HepG2 (cell line): ENCODE measurements at regions not wholly inside any gene's neighbourhood (a gene's known extent, or its start where the extent isn't known, plus 50 kb on each side); places are given as distances from the start of the nearest gene placed in this dataset.

Experiments
- ATAC-seq: fragments of 200-7000 bp; cut with Tn5 transposase; 3 replicates; pipeline ENCODE4 v1.9.1; 2020; ENCODE audit warnings: mild to moderate bottlenecking, moderate library complexity
- BruUV-seq: library from RNA; stranded (reverse); fragments of 400-500 nt; replicated peaks from 2 replicates; lab custom pipeline; 2021; lab: Mats Ljungman, UMichigan
- CTCF ChIA-PET: fragments of 300-600 bp; formaldehyde crosslinking; extraction: SDS; loops from one replicate; lab custom pipeline; 2021; ENCODE audit warnings: low total read pairs, inconsistent platforms, low intra/inter-chr PET ratio; lab: Yijun Ruan, JAX
- POLR2A ChIA-PET: fragments of 350-600 bp; sonication (Branson Sonifier 250); formaldehyde crosslinking; loops from one replicate; lab custom pipeline; 2020; ENCODE audit warnings: antibody characterized with exemption, inconsistent platforms; lab: Yijun Ruan, JAX
- DNase-seq: peaks from one replicate; pipeline ENCODE4 v3.0.0-alpha.2; 2015; ENCODE audit warnings: low spot score
- FAIRE-seq: peaks from 3 replicates; lab custom pipeline; 2011; peaks lifted over from hg19 to GRCh38; lab: Jason Lieb, UNC
- H2AFZ ChIP-seq: one replicate; pipeline ENCODE4 v1.6.1; 2011; ENCODE audit warnings: low read length, inconsistent platforms
- H3K27ac ChIP-seq: fragments of 300-600 bp; 3 replicates; pipeline ENCODE4 v1.8.0; 2011; ENCODE audit warnings: mixed run types, mild to moderate bottlenecking, mixed read lengths, low read length, inconsistent platforms; ENCODE audit not compliant: insufficient read depth; ENCODE audit errors: extremely low read length
- H3K27me3 ChIP-seq, 2 experiments: fragments of 200-600 bp in 1 of 2; 2 replicates in 1 of 2; 3 replicates in 1 of 2; pipeline versions ENCODE4 v1.6.0 to v1.8.0; 2011; ENCODE audit warnings: low read length in 2 of 2, mild to moderate bottlenecking in 2 of 2, moderate library complexity in 2 of 2, inconsistent platforms in 1 of 2; ENCODE audit not compliant: insufficient read depth in 2 of 2, control insufficient read depth in 1 of 2
- H3K36me3 ChIP-seq, 2 experiments: fragments of 200-600 bp in 1 of 2; replicated peaks in 1 of 2; 2 replicates in 1 of 2; 3 replicates in 1 of 2; pipeline versions ENCODE4 v1.5.1 to v1.8.0; 2011; ENCODE audit warnings: low read length in 2 of 2, inconsistent platforms in 1 of 2; ENCODE audit not compliant: insufficient read depth in 2 of 2, control insufficient read depth in 1 of 2
- H3K4me1 ChIP-seq: 2 replicates; pipeline ENCODE4 v1.5.1; 2012; ENCODE audit warnings: low read length, inconsistent platforms; ENCODE audit not compliant: insufficient read depth
- H3K4me2 ChIP-seq: 2 replicates; pipeline ENCODE4 v1.6.0; 2011; ENCODE audit warnings: low read depth, low read length, inconsistent platforms
- H3K4me3 ChIP-seq, 3 experiments: fragments of 200-600 bp in 1 of 3; sonication (generic), shearing (Covaris generic) in 1 of 3; replicated peaks in 1 of 3; 2 replicates each; pipeline ENCODE4 v1.5.1; 2011 to 2016; ENCODE audit warnings: low read length in 3 of 3, inconsistent platforms in 2 of 3, low read depth in 2 of 3, mild to moderate bottlenecking in 2 of 3, control low read depth in 1 of 3, mixed read lengths in 1 of 3; ENCODE audit not compliant: insufficient read depth in 1 of 3
- H3K79me2 ChIP-seq: one replicate; pipeline ENCODE4 v1.6.1; 2011; ENCODE audit warnings: low read length, inconsistent platforms; ENCODE audit not compliant: insufficient read depth
- H3K9ac ChIP-seq: 2 replicates; pipeline ENCODE4 v1.6.0; 2011; ENCODE audit warnings: mild to moderate bottlenecking, low read depth, low read length, inconsistent platforms; ENCODE audit not compliant: insufficient read depth
- H3K9me3 ChIP-seq: 2 replicates; pipeline ENCODE4 v1.5.1; 2012; ENCODE audit warnings: mild to moderate bottlenecking, low read length
- H4K20me1 ChIP-seq: 2 replicates; pipeline ENCODE4 v1.6.0; 2011; ENCODE audit warnings: inconsistent platforms, mild to moderate bottlenecking, low read length, moderate library complexity; ENCODE audit not compliant: insufficient read depth
- HMGA1 ChIP-seq: sonication (generic); formaldehyde crosslinking; conservative IDR thresholded peaks from 2 replicates; pipeline ENCODE4 v1.4.0; 2020; ENCODE audit warnings: missing genetic modification reagents
- ISX ChIP-seq: sonication (generic); formaldehyde crosslinking; conservative IDR thresholded peaks from 2 replicates; pipeline ENCODE4 v1.5.0; 2020; ENCODE audit warnings: missing genetic modification reagents
- JARID2 ChIP-seq: sonication (generic); formaldehyde crosslinking; IDR thresholded peaks from 2 replicates; pipeline ENCODE4 v1.8.1; 2023; ENCODE audit warnings: missing genetic modification reagents, inconsistent platforms; ENCODE audit not compliant: insufficient replicate concordance
- JDP2 ChIP-seq: sonication (generic); formaldehyde crosslinking; IDR thresholded peaks from 2 replicates; pipeline ENCODE4 v1.8.1; 2022; ENCODE audit warnings: missing genetic modification reagents, borderline replicate concordance
- KLF15 ChIP-seq: sonication (generic); formaldehyde crosslinking; IDR thresholded peaks from 2 replicates; pipeline ENCODE4 v1.8.1; 2023; ENCODE audit warnings: borderline replicate concordance, mild to moderate bottlenecking, inconsistent platforms, missing genetic modification reagents, mixed read lengths
- MAZ ChIP-seq, 2 experiments: sonication (generic) in 1 of 2; formaldehyde crosslinking in 1 of 2; IDR thresholded peaks; 2 replicates each; pipeline versions ENCODE4 v1.5.0 to v1.6.1; 2012 to 2020; ENCODE audit warnings: low read depth in 2 of 2, mild to moderate bottlenecking in 2 of 2, borderline replicate concordance in 1 of 2, improper control_type of control experiment in 1 of 2, low read length in 1 of 2, missing genetic modification reagents in 1 of 2, moderate library complexity in 1 of 2
- MYC ChIP-seq: sonication (generic); formaldehyde crosslinking; IDR thresholded peaks from 2 replicates; pipeline ENCODE4 v1.9.0; 2021; ENCODE audit warnings: missing genetic modification reagents, borderline replicate concordance
- NR1H2 ChIP-seq: sonication (generic); formaldehyde crosslinking; IDR thresholded peaks from 2 replicates; pipeline ENCODE4 v1.8.1; 2022; ENCODE audit warnings: low read depth, missing genetic modification reagents, borderline replicate concordance
- RARA ChIP-seq: IDR thresholded peaks from 2 replicates; pipeline ENCODE4 v1.6.1; 2016; ENCODE audit warnings: missing genetic modification reagents, missing compliant biosample characterization
- SALL2 ChIP-seq: sonication (generic); formaldehyde crosslinking; IDR thresholded peaks from 2 replicates; pipeline ENCODE4 v1.8.1; 2023; ENCODE audit warnings: mild to moderate bottlenecking, missing genetic modification reagents, inconsistent platforms
- TCF7 ChIP-seq: sonication (generic); IDR thresholded peaks from 2 replicates; pipeline ENCODE4 v1.6.1; 2016; ENCODE audit warnings: antibody characterized with exemption, low read depth
- THRA ChIP-seq: sonication (generic); formaldehyde crosslinking; IDR thresholded peaks from 2 replicates; pipeline ENCODE4 v1.4.0; 2020; ENCODE audit warnings: missing genetic modification reagents, borderline replicate concordance
- ZGPAT ChIP-seq: IDR thresholded peaks from 2 replicates; pipeline ENCODE4 v1.6.1; 2016; ENCODE audit warnings: mild to moderate bottlenecking
- ZNF383 ChIP-seq: sonication (generic); formaldehyde crosslinking; IDR thresholded peaks from 2 replicates; pipeline ENCODE4 v1.4.0; 2020; ENCODE audit warnings: missing genetic modification reagents, mild to moderate bottlenecking, borderline replicate concordance
- ZSCAN22 ChIP-seq: sonication (generic); formaldehyde crosslinking; IDR thresholded peaks from 2 replicates; pipeline ENCODE4 v1.4.0; 2020; ENCODE audit warnings: mild to moderate bottlenecking, missing genetic modification reagents
- WGBS: methylation state at CpG from one replicate; pipeline ENCODE4 v1.1.6; 2017; ENCODE audit warnings: low lambda C conversion rate; 5-methylcytosine and 5-hydroxymethylcytosine counted together
- in situ Hi-C: cut with HindIII; loops from 2 replicates; pipeline ENCODE4 v1.10.0; 2017; ENCODE audit warnings: low pct_unique_long_range_greater_than_20kb; ENCODE audit not compliant: extremely low pct_ligation_motif_present
- intact Hi-C: fragments of 100-400 bp; cut with micrococcal nuclease; formaldehyde crosslinking; loops from one replicate; pipeline ENCODE4 v1.10.0; 2022; ENCODE audit not compliant: unreplicated experiment

GRCh38 chr21:43271452-43272020 lies 102.7 kb downstream of the CRYAA start:
- Histone ChIP-seq H3K4me1 (peaks cover 71% of the 10 kb centered on the region), H4K20me1 (no peaks in the 10 kb centered on the region), H3K4me3 (no peak overlapping the region), H3K79me2 (no peaks in the 10 kb centered on the region), H3K4me2 (no peak overlapping the region), H2AFZ (no peak overlapping the region), H3K27me3 (peaks cover 12 to 43% of the 10 kb centered on the region in 2 experiments), H3K27ac (no peak overlapping the region), H3K9ac (no peak overlapping the region), H3K36me3 (no peaks in the 10 kb centered on the region), H3K9me3 (no peaks in the 10 kb centered on the region)
- in situ Hi-C loops (no loop called here), intact Hi-C loops (no loop called here)
- 61% methylated on average over 19 of the region's 19 CpGs for WGBS
- ChIA-PET POLR2A (no interaction called here), CTCF (no interaction called here)
- no peak for FAIRE-seq
- no TSS peak for BruUV-seq
- no peak for DNase-seq
- no peak for ATAC-seq
- TF ChIP-seq ZNF383 (CRISPR knock-in tag): no peak
- no peak for TF ChIP-seq ZSCAN22 (CRISPR knock-in tag)
- TF ChIP-seq JARID2 (CRISPR knock-in tag): no peak
- TF ChIP-seq MYC (CRISPR knock-in tag): no peak
- TF ChIP-seq JDP2 (CRISPR knock-in tag): no peak
- no peak for TF ChIP-seq TCF7
- TF ChIP-seq SALL2 (CRISPR knock-in tag): no peak
- TF ChIP-seq ZGPAT: no peak
- no peak for TF ChIP-seq THRA (CRISPR knock-in tag)
- no peak for TF ChIP-seq MAZ (IDR thresholded peaks at IDR 0.05; ENCODE audit: borderline replicate concordance, low read depth, low read length)
- TF ChIP-seq MAZ (CRISPR knock-in tag; IDR thresholded peaks at IDR 0.05; ENCODE audit: low read depth): no peak
- no peak for TF ChIP-seq KLF15
- no peak for TF ChIP-seq NR1H2 (CRISPR knock-in tag)
- no peak for TF ChIP-seq RARA (CRISPR knock-in tag)
- TF ChIP-seq HMGA1 (CRISPR knock-in tag): no peak
- TF ChIP-seq ISX (CRISPR knock-in tag): no peak
